CD14-positive monocyte (primary cell): ENCODE measurements at regions not wholly inside any gene's neighbourhood (a gene's known extent, or its start where the extent isn't known, plus 50 kb on each side); places are given as distances from the start of the nearest gene placed in this dataset.
"Not testable (repeated sequence)": the region's sequence is repeated elsewhere in the genome, so short reads cannot be mapped to it uniquely, and the experiment has no call there.

ENCODE experiments used
- DNase-seq, 3 donors: peaks; one replicate each; pipeline ENCODE4 v3.0.0-alpha.2; 2011 to 2022
- H2AFZ ChIP-seq: 2 replicates; pipeline ENCODE4 v1.6.0; 2012; ENCODE audit warnings: mild to moderate bottlenecking, low read depth, low read length, inconsistent platforms; ENCODE audit not compliant: insufficient read depth, poor library complexity, severe bottlenecking
- H3K27ac ChIP-seq, 2 donors: 1 replicate in 1 of 2; 2 replicates in 1 of 2; pipeline ENCODE4 v1.5.1; 2012 to 2013; ENCODE audit warnings: low read length in 2 of 2, control low read depth in 1 of 2, inconsistent platforms in 1 of 2, low read depth in 1 of 2, mild to moderate bottlenecking in 1 of 2
- H3K27me3 ChIP-seq, 2 donors: one replicate each; pipeline versions ENCODE4 v1.6.0 to v1.6.1; 2011 to 2013; ENCODE audit warnings: low read length in 2 of 2; ENCODE audit not compliant: control insufficient read depth in 2 of 2, insufficient read depth in 2 of 2
- H3K36me3 ChIP-seq, 2 donors: replicated peaks in 1 of 2; 1 replicate in 1 of 2; 2 replicates in 1 of 2; pipeline versions ENCODE4 v1.5.1 to v1.6.1; 2012 to 2013; ENCODE audit warnings: low read length in 2 of 2, control low read depth in 1 of 2, inconsistent platforms in 1 of 2, mild to moderate bottlenecking in 1 of 2; ENCODE audit not compliant: insufficient read depth in 2 of 2, control insufficient read depth in 1 of 2
- H3K4me1 ChIP-seq, 2 donors: 1 replicate in 1 of 2; 2 replicates in 1 of 2; pipeline versions ENCODE4 v1.5.1 to v1.6.1; 2012 to 2013; ENCODE audit warnings: low read length in 2 of 2, control low read depth in 1 of 2, inconsistent platforms in 1 of 2, mild to moderate bottlenecking in 1 of 2, moderate library complexity in 1 of 2; ENCODE audit not compliant: insufficient read depth in 2 of 2, control insufficient read depth in 1 of 2
- H3K4me2 ChIP-seq: replicated peaks from 2 replicates; pipeline ENCODE3; 2012; ENCODE audit warnings: low read length, moderate library complexity, mild to moderate bottlenecking; ENCODE audit not compliant: poor library complexity, severe bottlenecking; ENCODE audit errors: extremely low read depth
- H3K4me3 ChIP-seq, 3 experiments: fragments of 200-600 bp in 1 of 3; sonication (generic) in 1 of 3; replicated peaks in 1 of 3; 1 replicate in 2 of 3; 2 replicates in 1 of 3; pipeline ENCODE4 v1.5.1; 2011 to 2013; ENCODE audit warnings: low read length in 3 of 3, mild to moderate bottlenecking in 3 of 3, control low read depth in 2 of 3, low read depth in 2 of 3, inconsistent platforms in 1 of 3, moderate library complexity in 1 of 3
- H3K79me2 ChIP-seq: 2 replicates; pipeline ENCODE4 v1.6.0; 2012; ENCODE audit warnings: mild to moderate bottlenecking, control low read depth, inconsistent platforms, low read length, moderate library complexity; ENCODE audit not compliant: insufficient read depth
- H3K9ac ChIP-seq: 2 replicates; pipeline ENCODE4 v1.6.0; 2017; ENCODE audit warnings: low read length, mild to moderate bottlenecking; ENCODE audit not compliant: insufficient read depth, poor library complexity, severe bottlenecking
- H3K9me3 ChIP-seq, 2 donors: replicated peaks in 1 of 2; 1 replicate in 1 of 2; 2 replicates in 1 of 2; pipeline versions ENCODE4 v1.5.1 to v1.6.1; 2012 to 2013; ENCODE audit warnings: low read length in 2 of 2, control low read depth in 1 of 2; ENCODE audit not compliant: control insufficient read depth in 1 of 2, insufficient read depth in 1 of 2
- H4K20me1 ChIP-seq: 2 replicates; pipeline ENCODE4 v1.6.0; 2012; ENCODE audit warnings: mild to moderate bottlenecking, low read length, control low read depth, moderate library complexity; ENCODE audit not compliant: insufficient read depth
- H3K27ac Mint-ChIP-seq, 7 donors: one replicate each; pipeline ENCODE4 v1.8.0; 2020; ENCODE audit warnings: mild to moderate bottlenecking in 7 of 7, mixed read lengths in 7 of 7, moderate library complexity in 6 of 7, inconsistent platforms in 2 of 7
- H3K27me3 Mint-ChIP-seq, 3 donors: one replicate each; pipeline ENCODE4 v1.8.0; 2021 to 2022; ENCODE audit warnings: low read depth in 3 of 3, mild to moderate bottlenecking in 3 of 3, mixed read lengths in 3 of 3, moderate library complexity in 3 of 3, inconsistent platforms in 1 of 3
- H3K36me3 Mint-ChIP-seq, 2 donors: one replicate each; pipeline ENCODE4 v1.8.0; 2020; ENCODE audit warnings: mixed read lengths in 2 of 2, inconsistent platforms in 1 of 2, mild to moderate bottlenecking in 1 of 2
- H3K4me1 Mint-ChIP-seq: one replicate; pipeline ENCODE4 v1.8.0; 2020; ENCODE audit warnings: mild to moderate bottlenecking, mixed read lengths
- H3K4me3 Mint-ChIP-seq, 2 donors: one replicate each; pipeline ENCODE4 v1.8.0; 2020; ENCODE audit warnings: mild to moderate bottlenecking in 2 of 2, mixed read lengths in 2 of 2, moderate library complexity in 1 of 2
- H3K9me3 Mint-ChIP-seq, 7 donors: one replicate each; pipeline ENCODE4 v1.8.0; 2020 to 2022; ENCODE audit warnings: mixed read lengths in 7 of 7, mild to moderate bottlenecking in 6 of 7, moderate library complexity in 6 of 7, inconsistent platforms in 2 of 7
- WGBS: methylation state at CpG from one replicate; pipeline ENCODE4 v1.1.5; 2013; ENCODE audit warnings: missing lambda C conversion rate; ENCODE audit not compliant: insufficient coverage; 5-methylcytosine and 5-hydroxymethylcytosine counted together
- intact Hi-C, 2 donors: fragments of 100-400 bp; cut with micrococcal nuclease; formaldehyde crosslinking; loops; one replicate each; pipeline versions ENCODE4 v1.15.0 to v1.15.1; 2023
- TF ChIP-seq, protein P1 (sequence below): fragments of 200-600 bp; IDR thresholded peaks from one replicate; pipeline ENCODE4 v1.8.0; 2022; ENCODE audit warnings: antibody characterized with exemption, mild to moderate bottlenecking

DNA sequence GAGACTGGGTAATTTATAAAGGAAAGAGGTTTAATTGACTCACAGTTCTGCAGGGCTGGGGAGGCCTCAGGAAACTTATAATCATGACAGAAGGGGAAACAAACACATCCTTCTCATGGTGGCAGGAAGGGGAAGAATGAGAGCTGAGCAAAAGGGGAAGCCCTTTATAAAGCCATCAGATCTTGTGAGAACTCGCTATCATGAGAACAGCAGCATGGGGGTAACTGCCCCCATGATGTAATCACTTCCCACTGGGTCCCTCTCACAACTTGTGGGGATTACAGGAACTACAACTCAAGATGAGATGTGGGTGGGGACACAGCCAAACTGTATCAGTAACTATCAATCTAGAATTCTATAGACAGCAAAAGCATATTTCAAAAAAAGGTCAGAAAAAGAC, 64.7 kb upstream of the ACTRT2 start:
- Mint-ChIP-seq H3K9me3 (peaks cover 35 to 59% (median 55%) of the 10 kb centered on the region in 7 donors), H3K27ac (peak overlapping the region in 1 of 7 donors; percentile 5), H3K4me1 (peaks cover 23% of the 10 kb centered on the region), H3K27me3 (peaks cover 0 to 2% (median 0%) of the 10 kb centered on the region in 3 donors), H3K36me3 (peaks cover 0 to 2% of the 10 kb centered on the region in 2 donors), H3K4me3 (no peak overlapping the region)
- H3K4me3 ChIP-seq: no peak overlapping the region
- no CpG with 5 or more reads among the region's 1 CpG for WGBS
- H4K20me1 ChIP-seq: no peaks in the 10 kb centered on the region
- peaks cover 9 to 21% of the 10 kb centered on the region in 2 donors for H3K4me1 ChIP-seq
- H3K27me3 ChIP-seq: no peaks in the 10 kb centered on the region
- H2AFZ ChIP-seq: no peak overlapping the region
- intact Hi-C loops: no loop called here
- no peak overlapping the region for H3K9ac ChIP-seq
- H3K9me3 ChIP-seq: peaks cover 38 to 50% of the 10 kb centered on the region in 2 donors
- H3K36me3 ChIP-seq: no peaks in the 10 kb centered on the region
- DNase-seq: peak; percentile 3 to 29 (median 15)
- TF ChIP-seq, protein P1, sequence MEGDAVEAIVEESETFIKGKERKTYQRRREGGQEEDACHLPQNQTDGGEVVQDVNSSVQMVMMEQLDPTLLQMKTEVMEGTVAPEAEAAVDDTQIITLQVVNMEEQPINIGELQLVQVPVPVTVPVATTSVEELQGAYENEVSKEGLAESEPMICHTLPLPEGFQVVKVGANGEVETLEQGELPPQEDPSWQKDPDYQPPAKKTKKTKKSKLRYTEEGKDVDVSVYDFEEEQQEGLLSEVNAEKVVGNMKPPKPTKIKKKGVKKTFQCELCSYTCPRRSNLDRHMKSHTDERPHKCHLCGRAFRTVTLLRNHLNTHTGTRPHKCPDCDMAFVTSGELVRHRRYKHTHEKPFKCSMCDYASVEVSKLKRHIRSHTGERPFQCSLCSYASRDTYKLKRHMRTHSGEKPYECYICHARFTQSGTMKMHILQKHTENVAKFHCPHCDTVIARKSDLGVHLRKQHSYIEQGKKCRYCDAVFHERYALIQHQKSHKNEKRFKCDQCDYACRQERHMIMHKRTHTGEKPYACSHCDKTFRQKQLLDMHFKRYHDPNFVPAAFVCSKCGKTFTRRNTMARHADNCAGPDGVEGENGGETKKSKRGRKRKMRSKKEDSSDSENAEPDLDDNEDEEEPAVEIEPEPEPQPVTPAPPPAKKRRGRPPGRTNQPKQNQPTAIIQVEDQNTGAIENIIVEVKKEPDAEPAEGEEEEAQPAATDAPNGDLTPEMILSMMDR: no peak
- no peaks in the 10 kb centered on the region for H3K79me2 ChIP-seq
- no peak overlapping the region for H3K27ac ChIP-seq
- H3K4me2 ChIP-seq: no peak overlapping the region

DNA sequence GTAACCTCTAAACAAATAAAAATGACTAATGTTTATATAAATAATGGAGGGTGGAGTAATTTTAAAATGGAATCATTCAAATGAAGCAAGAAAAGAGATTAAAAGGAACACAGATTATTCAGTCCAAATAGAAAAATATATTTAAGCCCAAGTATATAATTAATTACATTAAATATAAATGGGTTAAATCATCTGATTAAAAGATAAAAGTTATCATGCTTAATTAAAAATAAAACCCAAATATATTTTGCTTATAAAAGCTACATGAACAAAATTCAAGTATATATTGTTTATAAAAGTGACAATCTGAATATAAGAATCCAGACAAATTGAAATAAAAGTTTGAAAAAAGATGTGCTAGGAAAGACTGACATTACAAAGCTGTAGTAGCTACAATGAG, 63.9 kb upstream of the ACTRT2 start:
- no peak overlapping the region for H3K27ac ChIP-seq
- H3K4me3 ChIP-seq: no peak overlapping the region
- no peak for DNase-seq
- Mint-ChIP-seq H3K36me3 (peaks cover 0 to 2% of the 10 kb centered on the region in 2 donors), H3K9me3 (peaks cover 35 to 59% (median 53%) of the 10 kb centered on the region in 7 donors), H3K4me3 (no peak overlapping the region), H3K4me1 (peaks cover 23% of the 10 kb centered on the region), H3K27ac (no peak overlapping the region), H3K27me3 (peaks cover 2 to 3% (median 3%) of the 10 kb centered on the region in 3 donors)
- peaks cover 38 to 50% of the 10 kb centered on the region in 2 donors for H3K9me3 ChIP-seq
- H4K20me1 ChIP-seq: no peaks in the 10 kb centered on the region
- peaks cover 9 to 21% of the 10 kb centered on the region in 2 donors for H3K4me1 ChIP-seq
- intact Hi-C loops: no loop called here
- H3K36me3 ChIP-seq: no peaks in the 10 kb centered on the region
- H3K9ac ChIP-seq: no peak overlapping the region
- H3K79me2 ChIP-seq: no peaks in the 10 kb centered on the region
- TF ChIP-seq, protein P1: no peak
- H3K27me3 ChIP-seq: no peaks in the 10 kb centered on the region
- no peak overlapping the region for H2AFZ ChIP-seq
- H3K4me2 ChIP-seq: no peak overlapping the region

DNA sequence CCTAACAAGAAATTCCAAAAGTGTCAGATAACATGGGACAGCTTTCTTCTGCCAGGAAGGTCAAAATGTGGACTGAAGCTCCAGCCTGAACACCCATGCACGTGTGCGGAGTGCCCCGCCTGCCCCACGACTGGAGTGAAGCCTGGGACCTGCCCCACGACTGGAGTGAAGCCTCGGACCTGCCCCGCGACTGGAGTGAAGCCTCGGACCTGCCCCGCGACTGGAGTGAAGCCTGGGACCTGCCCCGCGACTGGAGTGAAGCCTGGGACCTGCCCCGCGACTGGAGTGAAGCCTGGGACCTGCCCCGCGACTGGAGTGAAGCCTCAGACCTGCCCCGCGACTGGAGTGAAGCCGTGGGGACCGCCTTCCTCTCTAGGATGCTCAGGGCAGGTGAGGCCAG, 61.4 kb upstream of the ACTRT2 start:
- not testable (repeated sequence) for H3K4me3 ChIP-seq, H3K4me1 ChIP-seq

More for the DNA sequence above, 61.4 kb upstream of the ACTRT2 start:
- H3K36me3 ChIP-seq, H3K79me2 ChIP-seq, H3K9ac ChIP-seq, intact Hi-C loops, H3K27me3 Mint-ChIP-seq, H3K4me1 Mint-ChIP-seq, H3K27ac Mint-ChIP-seq, H3K27ac ChIP-seq, H2AFZ ChIP-seq, H4K20me1 ChIP-seq, H3K4me2 ChIP-seq, H3K4me3 Mint-ChIP-seq, H3K36me3 Mint-ChIP-seq, DNase-seq, H3K27me3 ChIP-seq: not testable (repeated sequence)
- H3K9me3 Mint-ChIP-seq: peaks cover 25 to 45% (median 38%) of the 10 kb centered on the region in 7 donors
- H3K9me3 ChIP-seq: peaks cover 34 to 40% of the 10 kb centered on the region in 2 donors
- WGBS: 88% methylated on average over 14 of the region's 21 CpGs
